ENCODE measurements at regions not wholly inside any gene's neighbourhood (a gene's known extent, or its start where the extent isn't known, plus 50 kb on each side); places are given as distances from the start of the nearest gene placed in this dataset.

- TF ChIP-seq HSF1 (IDR thresholded peaks at IDR 0.05; ENCODE audit: low read depth, low read length) (no peak), CTCF (IDR thresholded peaks at IDR 0.05 in 2 of 3, conservative IDR thresholded peaks at IDR 0.05 in 1 of 3; ENCODE audit: control insufficient read depth in 2 of 3, extremely low read depth in 1 of 3, insufficient read depth in 1 of 3, low read depth in 3 of 3, low read length in 3 of 3) (no peak), RFX5 (IDR thresholded peaks at IDR 0.05; ENCODE audit: low read depth, low read length) (no peak), HDAC2 (IDR thresholded peaks at IDR 0.05) (no peak), EED (IDR thresholded peaks at IDR 0.05; ENCODE audit: low read depth) (no peak), POLR2A (IDR thresholded peaks at IDR 0.05; ENCODE audit: low read depth, low read length) (no peak), PAX5 (IDR thresholded peaks at IDR 0.05; ENCODE audit: borderline replicate concordance, low read depth, low read length) (no peak), GATAD2B (conservative IDR thresholded peaks at IDR 0.05; ENCODE audit: low read depth) (no peak), MTA3 (IDR thresholded peaks at IDR 0.05; ENCODE audit: borderline replicate concordance, low read length) (no peak), PKNOX1 (IDR thresholded peaks at IDR 0.05) (no peak)
Measured at GRCh38 chr7:41828911-41829310, 126.0 kb upstream of the INHBA start.
